ENCODE measurements at regions not wholly inside any gene's neighbourhood (a gene's known extent, or its start where the extent isn't known, plus 50 kb on each side); places are given as distances from the start of the nearest gene placed in this dataset.
"Not testable (repeated sequence)": the region's sequence is repeated elsewhere in the genome, so short reads cannot be mapped to it uniquely, and the experiment has no call there.

DNA sequence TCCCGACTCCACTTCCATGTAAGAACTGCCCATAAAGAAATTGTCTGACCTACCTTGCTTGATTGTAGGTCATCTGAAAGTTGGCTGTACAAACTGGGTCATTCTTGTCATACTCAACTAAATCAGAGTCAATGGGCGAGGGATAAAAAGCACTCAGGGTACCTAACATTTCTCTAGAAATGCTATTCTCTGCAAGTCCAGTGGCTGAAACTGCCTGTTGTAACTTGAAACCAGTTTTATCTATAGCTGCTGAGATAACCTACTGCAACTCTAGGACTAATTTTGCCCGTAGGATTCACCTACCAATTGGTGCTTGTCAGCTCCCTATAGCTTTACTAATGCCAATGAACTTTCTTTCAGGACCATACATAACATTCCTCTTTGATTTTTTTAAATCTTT lies 100.1 kb upstream of the GRIN2A start (continued):
- TF ChIP-seq, protein P1, sequence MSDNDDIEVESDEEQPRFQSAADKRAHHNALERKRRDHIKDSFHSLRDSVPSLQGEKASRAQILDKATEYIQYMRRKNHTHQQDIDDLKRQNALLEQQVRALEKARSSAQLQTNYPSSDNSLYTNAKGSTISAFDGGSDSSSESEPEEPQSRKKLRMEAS (IDR thresholded peaks at IDR 0.05), result no peak

DNA sequence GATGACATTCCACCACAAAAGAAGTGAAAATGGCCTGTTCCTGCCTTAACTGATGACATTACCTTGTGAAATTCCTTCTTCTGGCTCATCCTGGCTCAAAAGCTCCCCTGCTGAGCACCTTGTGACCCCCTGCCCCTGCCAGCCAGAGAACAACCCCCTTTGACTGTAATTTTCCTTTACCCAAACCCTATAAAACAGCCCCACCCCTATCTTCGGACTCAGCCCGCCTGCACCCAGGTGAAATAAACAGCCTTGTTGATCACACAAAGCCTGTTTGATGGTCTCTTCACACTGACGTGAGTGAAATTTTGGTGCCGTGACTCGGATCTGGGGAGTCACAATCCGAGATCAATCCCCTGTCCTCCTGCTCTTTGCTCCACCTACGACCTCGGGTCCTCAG lies 101.0 kb upstream of the GRIN2A start:
- H3K79me1 ChIP-seq (ENCODE audit: low read depth, low read length); H2AFZ ChIP-seq (ENCODE audit: low read length); H4K91ac ChIP-seq (replicated peaks; ENCODE audit: insufficient read length, low read length); H3K4me3 ChIP-seq (ENCODE audit: extremely low read depth in 1 of 4, insufficient read depth in 2 of 4, low read depth in 3 of 4, low read length in 4 of 4); H2BK12ac ChIP-seq (ENCODE audit: low read depth, low read length); H3K27me3 ChIP-seq (replicated peaks in 1 of 4; ENCODE audit: control insufficient read depth in 3 of 4, extremely low read depth in 1 of 4, insufficient read depth in 3 of 4, low read length in 3 of 4); DNase-seq (ENCODE audit: low read depth in 1 of 2, low spot score in 2 of 2); H3K4ac ChIP-seq (replicated peaks; ENCODE audit: insufficient read length, low read depth, low read length); H3K4me2 ChIP-seq (ENCODE audit: insufficient read depth in 1 of 2, low read depth in 2 of 2, low read length in 2 of 2); H3K27ac ChIP-seq (ENCODE audit: low read depth, low read length); H3K9ac ChIP-seq (replicated peaks in 1 of 4; ENCODE audit: extremely low read depth in 1 of 4, low read depth in 3 of 4, low read length in 3 of 4); H3K18ac ChIP-seq (ENCODE audit: extremely low read depth, low read length); H2BK20ac ChIP-seq (ENCODE audit: low read length); H3K36me3 ChIP-seq (ENCODE audit: control insufficient read depth in 2 of 4, insufficient read depth in 4 of 4, low read length in 3 of 4); H3K9me3 ChIP-seq (ENCODE audit: insufficient read depth in 2 of 2, low read depth in 1 of 2, low read length in 1 of 2); H2AK5ac ChIP-seq (ENCODE audit: low read depth, low read length); H3K23ac ChIP-seq (ENCODE audit: insufficient read length); H2BK5ac ChIP-seq (ENCODE audit: low read depth, low read length); H4K20me1 ChIP-seq (replicated peaks in 1 of 2; ENCODE audit: control insufficient read depth in 1 of 2, insufficient read depth in 2 of 2, low read length in 2 of 2); FAIRE-seq; H3K79me2 ChIP-seq (ENCODE audit: control insufficient read depth in 1 of 2, insufficient read depth in 2 of 2, low read length in 2 of 2); H3K14ac ChIP-seq (ENCODE audit: insufficient read length); H3K4me1 ChIP-seq (replicated peaks in 1 of 4; ENCODE audit: control insufficient read depth in 3 of 4, insufficient read depth in 4 of 4, low read length in 3 of 4); H2BK120ac ChIP-seq (replicated peaks; ENCODE audit: low read depth, low read length); H4K8ac ChIP-seq (ENCODE audit: extremely low read depth, insufficient read depth, low read length); H3K56ac ChIP-seq (replicated peaks; ENCODE audit: insufficient read length, low read depth, low read length); POLR2A ChIA-PET (ENCODE audit: partially characterized antibody); H3K23me2 ChIP-seq (ENCODE audit: low read depth, low read length); H4K5ac ChIP-seq (ENCODE audit: insufficient read length, low read depth, low read length): not testable (repeated sequence)
- CTCF ChIA-PET (ENCODE audit: partially characterized antibody), result interaction anchor here (0.8 kb wide), 1 partner anchor 26 kb away, joined by 3 read pairs; no protein-coding TSS in a partner anchor
- 94% methylated on average over 8 of the region's 8 CpGs; no CpG with 5 or more reads in 1 of the 2 experiments for WGBS, 2 experiments (ENCODE audit: extremely low coverage in 1 of 2, insufficient coverage in 1 of 2, insufficient read length in 1 of 2, insufficient replicate concordance in 2 of 2, low coverage in 1 of 2, low lambda C conversion rate in 2 of 2, missing lambda C conversion rate in 1 of 2)
- H2BK15ac ChIP-seq (ENCODE audit: low read length), result 0 out of 2 replicates have a peak overlapping the region, but pooled peaks have one; percentile 61

Data from H1 (cell line).